Liver (tissue), 3 donors: ENCODE measurements at regions not wholly inside any gene's neighbourhood (a gene's known extent, or its start where the extent isn't known, plus 50 kb on each side); places are given as distances from the start of the nearest gene placed in this dataset.

Source experiments
- ATF3 ChIP-seq: IDR thresholded peaks from 2 replicates; pipeline ENCODE4 v1.6.1; 2016; ENCODE audit warnings: antibody characterized with exemption
- CTCF ChIP-seq: fragments of 150-350 bp; IDR thresholded peaks from 2 replicates; pipeline ENCODE4 v1.5.1; 2017; ENCODE audit warnings: improper control_type of control experiment, low read depth, low read length; ENCODE audit not compliant: missing input control
- GABPA ChIP-seq, 2 donors: IDR thresholded peaks in 1 of 2; conservative IDR thresholded peaks in 1 of 2; 2 replicates each; pipeline ENCODE4 v1.6.1; 2016; ENCODE audit warnings: antibody characterized with exemption in 2 of 2, mild to moderate bottlenecking in 1 of 2, moderate library complexity in 1 of 2
- HNF4A ChIP-seq, 2 donors: conservative IDR thresholded peaks; 2 replicates each; pipeline ENCODE4 v1.6.1; 2016; ENCODE audit warnings: antibody characterized with exemption in 2 of 2, mild to moderate bottlenecking in 2 of 2
- JUND ChIP-seq, 2 donors: IDR thresholded peaks; 2 replicates each; pipeline ENCODE4 v1.6.1; 2016; ENCODE audit warnings: antibody characterized with exemption in 2 of 2
- MAX ChIP-seq: IDR thresholded peaks from 2 replicates; pipeline ENCODE4 v1.6.1; 2016; ENCODE audit warnings: antibody characterized with exemption
- NR2F2 ChIP-seq: IDR thresholded peaks from 2 replicates; pipeline ENCODE4 v1.6.1; 2016; ENCODE audit warnings: antibody characterized with exemption
- RAD21 ChIP-seq, 2 donors: IDR thresholded peaks; 2 replicates each; pipeline ENCODE4 v1.6.1; 2016; ENCODE audit warnings: antibody characterized with exemption in 2 of 2, mild to moderate bottlenecking in 2 of 2
- REST ChIP-seq: IDR thresholded peaks from 2 replicates; pipeline ENCODE4 v1.6.1; 2016; ENCODE audit warnings: antibody characterized with exemption, mild to moderate bottlenecking
- SP1 ChIP-seq: IDR thresholded peaks from 2 replicates; pipeline ENCODE4 v1.6.1; 2018; ENCODE audit warnings: antibody characterized with exemption, mild to moderate bottlenecking
- TAF1 ChIP-seq: conservative IDR thresholded peaks from 2 replicates; pipeline ENCODE4 v1.6.1; 2016; ENCODE audit warnings: antibody characterized with exemption, mild to moderate bottlenecking
- YY1 ChIP-seq: IDR thresholded peaks from 2 replicates; pipeline ENCODE4 v1.6.1; 2016; ENCODE audit warnings: antibody characterized with exemption, mild to moderate bottlenecking
- ZBTB33 ChIP-seq: IDR thresholded peaks from 2 replicates; pipeline ENCODE4 v1.6.1; 2016; ENCODE audit warnings: antibody characterized with exemption
- donor health status: healthy.
- donor health status: healthy.

- TF ChIP-seq CTCF (no peak), SP1 (no peak), ZBTB33 (no peak), YY1 (no peak), NR2F2 (no peak), TAF1 (no peak), JUND (IDR thresholded peaks at IDR 0.05) (no peak), HNF4A (conservative IDR thresholded peaks at IDR 0.05) (no peak), REST (no peak), ATF3 (no peak), MAX (no peak), GABPA (IDR thresholded peaks at IDR 0.05 in 1 of 2, conservative IDR thresholded peaks at IDR 0.05 in 1 of 2) (no peak), RAD21 (IDR thresholded peaks at IDR 0.05) (no peak)
Observed at GRCh38 chr6:55954436-55954835, 79.0 kb upstream of the BMP5 start.
